Panc1 (cell line): ENCODE measurements at regions not wholly inside any gene's neighbourhood (a gene's known extent, or its start where the extent isn't known, plus 50 kb on each side); places are given as distances from the start of the nearest gene placed in this dataset.

Experiments
- ATAC-seq: fragments of 200-7000 bp; cut with Tn5 transposase; 2 replicates; pipeline ENCODE4 v1.9.1; 2020; ENCODE audit warnings: mild to moderate bottlenecking, moderate library complexity
- BruUV-seq: library from RNA; stranded (reverse); fragments of 400-500 nt; replicated peaks from 2 replicates; lab custom pipeline; 2021; lab: Mats Ljungman, UMichigan
- CTCF ChIA-PET: fragments of 300-600 bp; sonication (Branson Sonifier 250); formaldehyde crosslinking; loops from one replicate; lab custom pipeline; 2022; ENCODE audit warnings: antibody characterized with exemption; lab: Charles Lee
- POLR2A ChIA-PET: fragments of 300-600 bp; sonication (Branson Sonifier 250); formaldehyde crosslinking; loops from one replicate; lab custom pipeline; 2022; ENCODE audit warnings: antibody characterized with exemption; lab: Charles Lee
- DNase-seq: peaks from one replicate; pipeline ENCODE4 v3.0.0-alpha.2; 2010; ENCODE audit warnings: low read depth, low spot score
- H3K27ac ChIP-seq: 2 replicates; pipeline ENCODE4 v1.5.1; 2011; ENCODE audit warnings: mild to moderate bottlenecking, low read length, inconsistent platforms
- H3K27me3 ChIP-seq: fragments of 200-500 bp; sonication (Bioruptor generic); 2 replicates; pipeline ENCODE4 v1.6.0; 2014; ENCODE audit warnings: low read length, inconsistent platforms; ENCODE audit not compliant: control insufficient read depth, insufficient read depth
- H3K36me3 ChIP-seq: fragments of 200-500 bp; sonication (Bioruptor generic); 2 replicates; pipeline ENCODE4 v1.5.1; 2014; ENCODE audit warnings: inconsistent platforms, mild to moderate bottlenecking, low read length, moderate library complexity; ENCODE audit not compliant: control insufficient read depth, insufficient read depth
- H3K4me1 ChIP-seq: 2 replicates; pipeline ENCODE4 v1.5.1; 2011; ENCODE audit warnings: inconsistent platforms, mild to moderate bottlenecking, low read length, moderate library complexity; ENCODE audit not compliant: control insufficient read depth, insufficient read depth
- H3K4me3 ChIP-seq, 2 experiments: 2 replicates each; pipeline ENCODE4 v1.5.1; 2011 to 2012; ENCODE audit warnings: low read depth in 2 of 2, low read length in 2 of 2, mild to moderate bottlenecking in 2 of 2, inconsistent platforms in 1 of 2, moderate library complexity in 1 of 2
- H3K9me3 ChIP-seq: fragments of 200-500 bp; sonication (Bioruptor generic); 2 replicates; pipeline ENCODE4 v1.5.1; 2014; ENCODE audit warnings: low read depth, mild to moderate bottlenecking, inconsistent platforms, low read length, moderate library complexity; ENCODE audit not compliant: control insufficient read depth, insufficient read depth
- POLR2AphosphoS5 ChIP-seq: IDR thresholded peaks from 2 replicates; pipeline ENCODE4 v1.6.1; 2012; ENCODE audit warnings: mild to moderate bottlenecking, low read depth, low read length, moderate library complexity
- SIN3A ChIP-seq: IDR thresholded peaks from 2 replicates; pipeline ENCODE4 v1.6.1; 2012; ENCODE audit warnings: low read depth, mild to moderate bottlenecking, low read length, moderate library complexity, borderline replicate concordance; ENCODE audit not compliant: insufficient read depth
- TCF7L2 ChIP-seq: IDR thresholded peaks from 2 replicates; pipeline ENCODE4 v1.6.1; 2011; ENCODE audit warnings: mild to moderate bottlenecking, low read depth, low read length, inconsistent platforms
- in situ Hi-C: cut with HindIII; loops from 2 replicates; pipeline ENCODE4 v1.10.0; 2016; ENCODE audit warnings: low sequenced_read_pairs, low pct_unique_long_range_greater_than_20kb
- intact Hi-C: fragments of 100-400 bp; cut with micrococcal nuclease; formaldehyde crosslinking; loops from one replicate; pipeline ENCODE4 v1.10.0; 2022; ENCODE audit not compliant: unreplicated experiment
- TF ChIP-seq, protein P1 (sequence below), 2 experiments: IDR thresholded peaks; 2 replicates each; pipeline ENCODE4 v1.6.1; 2011 to 2012; ENCODE audit warnings: low read depth in 2 of 2, control low read depth in 1 of 2, low read length in 1 of 2, mild to moderate bottlenecking in 1 of 2, moderate library complexity in 1 of 2; ENCODE audit not compliant: insufficient read depth in 1 of 2
- TF ChIP-seq, protein P2 (sequence below): fragments of 450-650 bp; IDR thresholded peaks from 2 replicates; pipeline ENCODE4 v1.5.1; 2017; ENCODE audit warnings: mild to moderate bottlenecking

DNA sequence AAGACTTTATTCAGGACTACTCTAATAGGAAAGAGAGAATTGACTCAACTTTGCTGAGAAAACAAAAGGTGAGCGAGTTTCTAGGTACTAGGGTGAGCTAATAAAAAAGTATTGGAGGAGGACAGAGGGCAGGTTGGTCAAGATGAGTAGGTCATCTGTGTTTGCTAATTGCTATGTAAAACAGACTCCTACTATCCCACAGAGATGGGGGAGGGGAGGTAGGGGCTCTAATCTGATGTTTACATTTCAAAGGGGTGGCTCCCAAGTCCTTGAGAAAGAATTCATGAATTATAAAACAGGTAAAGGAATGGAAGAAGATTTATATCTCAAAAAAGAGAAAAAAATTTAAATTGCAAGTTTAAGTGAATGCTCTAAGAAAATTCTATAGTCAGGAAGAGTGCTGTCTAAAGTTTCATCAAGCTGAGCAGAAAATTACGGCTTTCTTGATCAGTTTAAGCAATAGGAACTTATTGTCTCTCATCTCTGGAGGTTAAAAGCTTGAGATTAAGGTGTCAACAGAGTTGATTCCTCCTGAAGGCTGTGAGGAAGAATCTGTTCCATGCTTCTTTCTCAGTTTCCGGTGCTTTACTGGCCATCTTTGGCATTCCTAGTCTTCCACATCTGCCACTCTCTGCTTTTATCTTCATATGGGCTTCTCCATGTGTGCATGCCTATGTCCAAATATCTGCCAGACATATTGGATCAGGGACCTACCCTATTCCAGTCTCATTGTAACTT, 790.3 kb downstream of the SLITRK5 start:
- intact Hi-C loops: no loop called here
- H3K4me3 ChIP-seq: no peak overlapping the region
- in situ Hi-C loops: no loop called here
- H3K36me3 ChIP-seq: no peaks in the 10 kb centered on the region
- ChIA-PET POLR2A (no interaction called here), CTCF (no interaction called here)
- ATAC-seq (no peak), DNase-seq (no peak)
- BruUV-seq: no TSS peak
- TF ChIP-seq, protein P1, sequence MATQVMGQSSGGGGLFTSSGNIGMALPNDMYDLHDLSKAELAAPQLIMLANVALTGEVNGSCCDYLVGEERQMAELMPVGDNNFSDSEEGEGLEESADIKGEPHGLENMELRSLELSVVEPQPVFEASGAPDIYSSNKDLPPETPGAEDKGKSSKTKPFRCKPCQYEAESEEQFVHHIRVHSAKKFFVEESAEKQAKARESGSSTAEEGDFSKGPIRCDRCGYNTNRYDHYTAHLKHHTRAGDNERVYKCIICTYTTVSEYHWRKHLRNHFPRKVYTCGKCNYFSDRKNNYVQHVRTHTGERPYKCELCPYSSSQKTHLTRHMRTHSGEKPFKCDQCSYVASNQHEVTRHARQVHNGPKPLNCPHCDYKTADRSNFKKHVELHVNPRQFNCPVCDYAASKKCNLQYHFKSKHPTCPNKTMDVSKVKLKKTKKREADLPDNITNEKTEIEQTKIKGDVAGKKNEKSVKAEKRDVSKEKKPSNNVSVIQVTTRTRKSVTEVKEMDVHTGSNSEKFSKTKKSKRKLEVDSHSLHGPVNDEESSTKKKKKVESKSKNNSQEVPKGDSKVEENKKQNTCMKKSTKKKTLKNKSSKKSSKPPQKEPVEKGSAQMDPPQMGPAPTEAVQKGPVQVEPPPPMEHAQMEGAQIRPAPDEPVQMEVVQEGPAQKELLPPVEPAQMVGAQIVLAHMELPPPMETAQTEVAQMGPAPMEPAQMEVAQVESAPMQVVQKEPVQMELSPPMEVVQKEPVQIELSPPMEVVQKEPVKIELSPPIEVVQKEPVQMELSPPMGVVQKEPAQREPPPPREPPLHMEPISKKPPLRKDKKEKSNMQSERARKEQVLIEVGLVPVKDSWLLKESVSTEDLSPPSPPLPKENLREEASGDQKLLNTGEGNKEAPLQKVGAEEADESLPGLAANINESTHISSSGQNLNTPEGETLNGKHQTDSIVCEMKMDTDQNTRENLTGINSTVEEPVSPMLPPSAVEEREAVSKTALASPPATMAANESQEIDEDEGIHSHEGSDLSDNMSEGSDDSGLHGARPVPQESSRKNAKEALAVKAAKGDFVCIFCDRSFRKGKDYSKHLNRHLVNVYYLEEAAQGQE (IDR thresholded peaks at IDR 0.05; ENCODE audit: insufficient read depth in 1 of 2, low read depth in 2 of 2, low read length in 1 of 2): no peak
- TF ChIP-seq SIN3A (no peak), POLR2AphosphoS5 (no peak), TCF7L2 (no peak)
- TF ChIP-seq, protein P2, sequence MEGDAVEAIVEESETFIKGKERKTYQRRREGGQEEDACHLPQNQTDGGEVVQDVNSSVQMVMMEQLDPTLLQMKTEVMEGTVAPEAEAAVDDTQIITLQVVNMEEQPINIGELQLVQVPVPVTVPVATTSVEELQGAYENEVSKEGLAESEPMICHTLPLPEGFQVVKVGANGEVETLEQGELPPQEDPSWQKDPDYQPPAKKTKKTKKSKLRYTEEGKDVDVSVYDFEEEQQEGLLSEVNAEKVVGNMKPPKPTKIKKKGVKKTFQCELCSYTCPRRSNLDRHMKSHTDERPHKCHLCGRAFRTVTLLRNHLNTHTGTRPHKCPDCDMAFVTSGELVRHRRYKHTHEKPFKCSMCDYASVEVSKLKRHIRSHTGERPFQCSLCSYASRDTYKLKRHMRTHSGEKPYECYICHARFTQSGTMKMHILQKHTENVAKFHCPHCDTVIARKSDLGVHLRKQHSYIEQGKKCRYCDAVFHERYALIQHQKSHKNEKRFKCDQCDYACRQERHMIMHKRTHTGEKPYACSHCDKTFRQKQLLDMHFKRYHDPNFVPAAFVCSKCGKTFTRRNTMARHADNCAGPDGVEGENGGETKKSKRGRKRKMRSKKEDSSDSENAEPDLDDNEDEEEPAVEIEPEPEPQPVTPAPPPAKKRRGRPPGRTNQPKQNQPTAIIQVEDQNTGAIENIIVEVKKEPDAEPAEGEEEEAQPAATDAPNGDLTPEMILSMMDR: no peak
- H3K27ac ChIP-seq: no peak overlapping the region
- H3K4me1 ChIP-seq: no peaks in the 10 kb centered on the region
- no peaks in the 10 kb centered on the region for H3K9me3 ChIP-seq
- H3K27me3 ChIP-seq: no peaks in the 10 kb centered on the region

DNA sequence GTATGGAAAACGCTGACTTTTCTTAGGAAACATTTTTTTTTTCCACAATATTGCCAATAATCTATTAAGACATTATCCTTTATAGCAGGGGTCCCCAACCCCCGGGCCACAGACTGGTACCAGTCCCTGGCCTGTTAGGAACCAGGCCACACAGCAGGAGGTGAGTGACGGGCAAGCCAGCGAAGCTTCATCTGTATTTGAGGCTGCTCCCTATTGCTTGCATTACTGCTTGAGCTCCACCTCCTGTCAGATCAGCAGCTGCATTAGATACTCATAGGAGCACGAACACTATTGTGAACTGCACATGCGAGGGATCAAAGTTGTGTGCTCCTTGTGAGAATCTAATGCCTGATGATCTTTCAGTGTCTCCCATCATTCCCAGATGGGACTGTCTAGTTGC, 793.7 kb downstream of the SLITRK5 start:
- POLR2A ChIA-PET: no interaction called here

More for the DNA sequence above, 793.7 kb downstream of the SLITRK5 start:
- no peak overlapping the region for H3K27ac ChIP-seq
- DNase-seq: no peak
- H3K36me3 ChIP-seq: no peaks in the 10 kb centered on the region
- intact Hi-C loops (no loop called here), in situ Hi-C loops (no loop called here)
- no peaks in the 10 kb centered on the region for H3K27me3 ChIP-seq
- BruUV-seq: no TSS peak
- no peaks in the 10 kb centered on the region for H3K9me3 ChIP-seq
- no peaks in the 10 kb centered on the region for H3K4me1 ChIP-seq
- no peak overlapping the region for H3K4me3 ChIP-seq
- ATAC-seq: no peak
- CTCF ChIA-PET: no interaction called here
- TF ChIP-seq, protein P2: no peak
- no peak for TF ChIP-seq TCF7L2
